ENCODE measurements at regions not wholly inside any gene's neighbourhood (a gene's known extent, or its start where the extent isn't known, plus 50 kb on each side); places are given as distances from the start of the nearest gene placed in this dataset.

GRCh38 chr4:59341506-59341905, 1858.6 kb upstream of the ADGRL3 start:
- no peaks in the 10 kb centered on the region for H3K4me1 Mint-ChIP-seq
- Histone ChIP-seq H3K27me3 (ENCODE audit: control insufficient read depth, insufficient read depth, low read length) (no peaks in the 10 kb centered on the region), H3K4me3 (ENCODE audit: low read depth, low read length) (no peak overlapping the region), H3K4me1 (ENCODE audit: control insufficient read depth, insufficient read depth, low read length, poor library complexity, severe bottlenecking) (no peaks in the 10 kb centered on the region), H3K36me3 (ENCODE audit: control insufficient read depth, insufficient read depth, low read length) (no peaks in the 10 kb centered on the region), H3K27ac (ENCODE audit: insufficient read depth, low read length, poor library complexity, severe bottlenecking) (no peak overlapping the region), H3K9me3 (ENCODE audit: control insufficient read depth in 2 of 2, low read length in 2 of 2) (no peaks in the 10 kb centered on the region)
- no peak overlapping the region for H3K4me3 Mint-ChIP-seq
- no peaks in the 10 kb centered on the region for H3K27me3 Mint-ChIP-seq
- DNase-seq (no peak), ATAC-seq (ENCODE audit: low read depth in 2 of 2) (no peak)
- H3K9me3 Mint-ChIP-seq = peaks cover 2 to 19% (median 7%) of the 10 kb centered on the region in 7 donors
- H3K27ac Mint-ChIP-seq = no peak overlapping the region
- no peaks in the 10 kb centered on the region for H3K36me3 Mint-ChIP-seq

- ATAC-seq (ENCODE audit: low read depth in 2 of 2) (no peak), DNase-seq (no peak)
- H3K4me1 ChIP-seq (ENCODE audit: control insufficient read depth, insufficient read depth, low read length, poor library complexity, severe bottlenecking) = no peaks in the 10 kb centered on the region
- H3K4me3 ChIP-seq (ENCODE audit: low read depth, low read length) = no peak overlapping the region
- H3K4me3 Mint-ChIP-seq = no peak overlapping the region
- peaks cover 0 to 18% (median 3%) of the 10 kb centered on the region in 7 donors for H3K9me3 Mint-ChIP-seq
- H3K27ac Mint-ChIP-seq = no peak overlapping the region
- no peaks in the 10 kb centered on the region for H3K4me1 Mint-ChIP-seq
- H3K27me3 Mint-ChIP-seq = no peaks in the 10 kb centered on the region
- H3K9me3 ChIP-seq (ENCODE audit: control insufficient read depth in 2 of 2, low read length in 2 of 2) = no peaks in the 10 kb centered on the region
- H3K27me3 ChIP-seq (ENCODE audit: control insufficient read depth, insufficient read depth, low read length) = no peaks in the 10 kb centered on the region
- no peaks in the 10 kb centered on the region for H3K36me3 Mint-ChIP-seq
- no peak overlapping the region for H3K27ac ChIP-seq (ENCODE audit: insufficient read depth, low read length, poor library complexity, severe bottlenecking)
- no peaks in the 10 kb centered on the region for H3K36me3 ChIP-seq (ENCODE audit: control insufficient read depth, insufficient read depth, low read length)
These were observed 1851.2 kb upstream of the ADGRL3 start for GRCh38 chr4:59348949-59349348.

- Histone ChIP-seq H3K4me3 (ENCODE audit: low read depth, low read length) (no peak overlapping the region), H3K27ac (ENCODE audit: insufficient read depth, low read length, poor library complexity, severe bottlenecking) (no peak overlapping the region), H3K27me3 (ENCODE audit: control insufficient read depth, insufficient read depth, low read length) (no peaks in the 10 kb centered on the region), H3K36me3 (ENCODE audit: control insufficient read depth, insufficient read depth, low read length) (no peaks in the 10 kb centered on the region), H3K9me3 (ENCODE audit: control insufficient read depth in 2 of 2, low read length in 2 of 2) (peaks cover 0 to 3% of the 10 kb centered on the region in 2 experiments), H3K4me1 (ENCODE audit: control insufficient read depth, insufficient read depth, low read length, poor library complexity, severe bottlenecking) (no peaks in the 10 kb centered on the region)
- ATAC-seq (ENCODE audit: low read depth in 2 of 2) (no peak), DNase-seq (no peak)
- Mint-ChIP-seq H3K4me3 (no peak overlapping the region), H3K4me1 (no peaks in the 10 kb centered on the region), H3K27ac (no peak overlapping the region), H3K9me3 (peaks cover 2 to 19% (median 6%) of the 10 kb centered on the region in 7 donors), H3K27me3 (no peaks in the 10 kb centered on the region), H3K36me3 (no peaks in the 10 kb centered on the region)
These were observed 1830.9 kb upstream of the ADGRL3 start for GRCh38 chr4:59369229-59369628.

GRCh38 chr4:59374416-59374815, 1825.7 kb upstream of the ADGRL3 start:
- no peak overlapping the region for H3K4me3 Mint-ChIP-seq

GRCh38 chr4:59380841-59381366, 1819.2 kb upstream of the ADGRL3 start:
- Mint-ChIP-seq H3K4me3 (no peak overlapping the region), H3K9me3 (peaks cover 0 to 20% (median 7%) of the 10 kb centered on the region in 7 donors), H3K27me3 (no peaks in the 10 kb centered on the region), H3K4me1 (no peaks in the 10 kb centered on the region), H3K27ac (no peak overlapping the region), H3K36me3 (no peaks in the 10 kb centered on the region)
- DNase-seq (no peak), ATAC-seq (ENCODE audit: low read depth in 2 of 2) (no peak)
- H3K27me3 ChIP-seq (ENCODE audit: control insufficient read depth, insufficient read depth, low read length) = no peaks in the 10 kb centered on the region
- H3K36me3 ChIP-seq (ENCODE audit: control insufficient read depth, insufficient read depth, low read length) = no peaks in the 10 kb centered on the region
- no peaks in the 10 kb centered on the region for H3K4me1 ChIP-seq (ENCODE audit: control insufficient read depth, insufficient read depth, low read length, poor library complexity, severe bottlenecking)
- no peak overlapping the region for H3K27ac ChIP-seq (ENCODE audit: insufficient read depth, low read length, poor library complexity, severe bottlenecking)
- no peak overlapping the region for H3K4me3 ChIP-seq (ENCODE audit: low read depth, low read length)
- peaks cover 0 to 3% of the 10 kb centered on the region in 2 experiments for H3K9me3 ChIP-seq (ENCODE audit: control insufficient read depth in 2 of 2, low read length in 2 of 2)

More at GRCh38 chr4:59374416-59374815, 1825.7 kb upstream of the ADGRL3 start:
- Mint-ChIP-seq H3K36me3 (no peaks in the 10 kb centered on the region), H3K4me1 (no peaks in the 10 kb centered on the region), H3K27me3 (no peaks in the 10 kb centered on the region), H3K9me3 (peaks cover 2 to 20% (median 7%) of the 10 kb centered on the region in 7 donors), H3K27ac (no peak overlapping the region)
- Histone ChIP-seq H3K27ac (ENCODE audit: insufficient read depth, low read length, poor library complexity, severe bottlenecking) (no peak overlapping the region), H3K4me3 (ENCODE audit: low read depth, low read length) (no peak overlapping the region), H3K9me3 (ENCODE audit: control insufficient read depth in 2 of 2, low read length in 2 of 2) (peaks cover 0 to 14% of the 10 kb centered on the region in 2 experiments), H3K27me3 (ENCODE audit: control insufficient read depth, insufficient read depth, low read length) (no peaks in the 10 kb centered on the region), H3K4me1 (ENCODE audit: control insufficient read depth, insufficient read depth, low read length, poor library complexity, severe bottlenecking) (no peaks in the 10 kb centered on the region), H3K36me3 (ENCODE audit: control insufficient read depth, insufficient read depth, low read length) (no peaks in the 10 kb centered on the region)
- no peak for DNase-seq
- no peak for ATAC-seq (ENCODE audit: low read depth in 2 of 2)

GRCh38 chr4:59381591-59381990, 1818.5 kb upstream of the ADGRL3 start:
- ATAC-seq (ENCODE audit: low read depth in 2 of 2) (no peak), DNase-seq (no peak)
- Histone ChIP-seq H3K36me3 (ENCODE audit: control insufficient read depth, insufficient read depth, low read length) (no peaks in the 10 kb centered on the region), H3K9me3 (ENCODE audit: control insufficient read depth in 2 of 2, low read length in 2 of 2) (peaks cover 0 to 3% of the 10 kb centered on the region in 2 experiments), H3K4me1 (ENCODE audit: control insufficient read depth, insufficient read depth, low read length, poor library complexity, severe bottlenecking) (no peaks in the 10 kb centered on the region), H3K27ac (ENCODE audit: insufficient read depth, low read length, poor library complexity, severe bottlenecking) (no peak overlapping the region), H3K27me3 (ENCODE audit: control insufficient read depth, insufficient read depth, low read length) (no peaks in the 10 kb centered on the region), H3K4me3 (ENCODE audit: low read depth, low read length) (no peak overlapping the region)
- H3K36me3 Mint-ChIP-seq = no peaks in the 10 kb centered on the region
- no peak overlapping the region for H3K4me3 Mint-ChIP-seq
- no peaks in the 10 kb centered on the region for H3K27me3 Mint-ChIP-seq
- peaks cover 0 to 16% (median 4%) of the 10 kb centered on the region in 7 donors for H3K9me3 Mint-ChIP-seq
- H3K4me1 Mint-ChIP-seq = no peaks in the 10 kb centered on the region
- no peak overlapping the region for H3K27ac Mint-ChIP-seq

- H3K36me3 ChIP-seq (ENCODE audit: control insufficient read depth, insufficient read depth, low read length) = no peaks in the 10 kb centered on the region
- no peaks in the 10 kb centered on the region for H3K27me3 ChIP-seq (ENCODE audit: control insufficient read depth, insufficient read depth, low read length)
- Mint-ChIP-seq H3K27me3 (no peaks in the 10 kb centered on the region), H3K4me1 (no peaks in the 10 kb centered on the region), H3K27ac (no peak overlapping the region), H3K4me3 (no peak overlapping the region), H3K36me3 (no peaks in the 10 kb centered on the region), H3K9me3 (peaks cover 0 to 11% (median 5%) of the 10 kb centered on the region in 7 donors)
- DNase-seq (no peak), ATAC-seq (ENCODE audit: low read depth in 2 of 2) (no peak)
- H3K9me3 ChIP-seq (ENCODE audit: control insufficient read depth in 2 of 2, low read length in 2 of 2) = peaks cover 0 to 5% of the 10 kb centered on the region in 2 experiments
- no peak overlapping the region for H3K4me3 ChIP-seq (ENCODE audit: low read depth, low read length)
- H3K4me1 ChIP-seq (ENCODE audit: control insufficient read depth, insufficient read depth, low read length, poor library complexity, severe bottlenecking) = no peaks in the 10 kb centered on the region
- H3K27ac ChIP-seq (ENCODE audit: insufficient read depth, low read length, poor library complexity, severe bottlenecking) = no peak overlapping the region
These were observed 1812.1 kb upstream of the ADGRL3 start for GRCh38 chr4:59387759-59388758.
